Vagina (tissue), 2 donors: ENCODE measurements at regions not wholly inside any gene's neighbourhood (a gene's known extent, or its start where the extent isn't known, plus 50 kb on each side); places are given as distances from the start of the nearest gene placed in this dataset.

ENCODE experiments used
- DNase-seq, 2 donors: peaks; one replicate each; pipeline ENCODE4 v3.0.0-alpha.2; 2017; ENCODE audit errors: extremely low spot score in 2 of 2
- H3K27ac ChIP-seq: fragments of 200-600 bp; sonication (generic); one replicate; pipeline ENCODE4 v1.5.1; 2019
- H3K27me3 ChIP-seq: fragments of 200-600 bp; sonication (generic); one replicate; pipeline ENCODE4 v1.5.1; 2019
- H3K36me3 ChIP-seq, 2 donors: fragments of 200-600 bp; sonication (generic); one replicate each; pipeline ENCODE4 v1.5.1; 2017 to 2019
- H3K4me1 ChIP-seq: fragments of 200-600 bp; sonication (generic); one replicate; pipeline ENCODE4 v1.5.1; 2019
- H3K4me3 ChIP-seq, 2 donors: fragments of 200-600 bp; sonication (generic); 1 replicate in 1 of 2; 2 replicates in 1 of 2; pipeline ENCODE4 v1.5.1; 2016 to 2019
- H3K9me3 ChIP-seq: fragments of 200-600 bp; sonication (generic); one replicate; pipeline ENCODE4 v1.5.1; 2019
- CTCF ChIP-seq, 3 experiments: fragments of 450-650 bp in 2 of 3; fragments of 200-600 bp in 1 of 3; sonication (generic) in 1 of 3; IDR thresholded peaks; one replicate each; pipeline ENCODE4 v1.5.1; 2017 to 2019; ENCODE audit warnings: antibody characterized with exemption in 3 of 3, mild to moderate bottlenecking in 2 of 3, moderate library complexity in 2 of 3
- POLR2A ChIP-seq, 2 donors: fragments of 450-650 bp; IDR thresholded peaks; one replicate each; pipeline ENCODE4 v1.6.1; 2017; ENCODE audit warnings: antibody characterized with exemption in 2 of 2, mild to moderate bottlenecking in 2 of 2, moderate library complexity in 2 of 2
- POLR2AphosphoS5 ChIP-seq, 2 donors: sonication (generic); formaldehyde crosslinking; IDR thresholded peaks; one replicate each; pipeline ENCODE4 v1.9.0; 2017; ENCODE audit warnings: antibody characterized with exemption in 2 of 2, mild to moderate bottlenecking in 2 of 2, low read depth in 1 of 2; ENCODE audit not compliant: insufficient read depth in 1 of 2
- intact Hi-C: fragments of 100-400 bp; cut with DNase I; formaldehyde crosslinking; loops from one replicate; pipeline ENCODE4 v1.15.1; 2023

GRCh38 chr7:35528381-35528977 lies 166.5 kb downstream of the HERPUD2 start:
- Histone ChIP-seq H3K9me3 (no peaks in the 10 kb centered on the region), H3K27ac (no peak overlapping the region), H3K4me3 (no peak overlapping the region), H3K4me1 (no peaks in the 10 kb centered on the region), H3K27me3 (no peaks in the 10 kb centered on the region), H3K36me3 (no peaks in the 10 kb centered on the region)
- no peak for DNase-seq
- no peak for TF ChIP-seq POLR2AphosphoS5 (IDR thresholded peaks at IDR 0.05; ENCODE audit: insufficient read depth in 1 of 2, low read depth in 1 of 2)
- no peak for TF ChIP-seq CTCF (IDR thresholded peaks at IDR 0.05)
- TF ChIP-seq POLR2A (IDR thresholded peaks at IDR 0.05): no peak
- intact Hi-C loops: no loop called here

- Histone ChIP-seq H3K4me1 (no peaks in the 10 kb centered on the region), H3K27ac (no peak overlapping the region), H3K4me3 (no peak overlapping the region), H3K27me3 (no peaks in the 10 kb centered on the region), H3K36me3 (no peaks in the 10 kb centered on the region), H3K9me3 (no peaks in the 10 kb centered on the region)
- intact Hi-C loops: no loop called here
- no peak for DNase-seq
- no peak for TF ChIP-seq POLR2AphosphoS5 (IDR thresholded peaks at IDR 0.05; ENCODE audit: insufficient read depth in 1 of 2, low read depth in 1 of 2)
- TF ChIP-seq POLR2A (IDR thresholded peaks at IDR 0.05): no peak
- no peak for TF ChIP-seq CTCF (IDR thresholded peaks at IDR 0.05)
Observed at GRCh38 chr7:35526645-35527044, 168.3 kb downstream of the HERPUD2 start.

- H3K27ac ChIP-seq: no peak overlapping the region
- H3K36me3 ChIP-seq: no peaks in the 10 kb centered on the region
- intact Hi-C loops: no loop called here
- H3K9me3 ChIP-seq: no peaks in the 10 kb centered on the region
- no peak overlapping the region for H3K4me3 ChIP-seq
- no peaks in the 10 kb centered on the region for H3K27me3 ChIP-seq
- TF ChIP-seq POLR2AphosphoS5 (IDR thresholded peaks at IDR 0.05; ENCODE audit: insufficient read depth in 1 of 2, low read depth in 1 of 2): no peak
- TF ChIP-seq POLR2A (IDR thresholded peaks at IDR 0.05): no peak
- TF ChIP-seq CTCF (IDR thresholded peaks at IDR 0.05): no peak
- H3K4me1 ChIP-seq: no peaks in the 10 kb centered on the region
- DNase-seq: no peak
Observed at GRCh38 chr7:35524112-35524804, 170.7 kb downstream of the HERPUD2 start.

GRCh38 chr7:35523292-35523691 lies 171.6 kb downstream of the HERPUD2 start:
- no peaks in the 10 kb centered on the region for H3K4me1 ChIP-seq
- intact Hi-C loops: no loop called here
- no peak overlapping the region for H3K27ac ChIP-seq
- DNase-seq: no peak
- H3K4me3 ChIP-seq: no peak overlapping the region
- no peaks in the 10 kb centered on the region for H3K9me3 ChIP-seq
- TF ChIP-seq CTCF (IDR thresholded peaks at IDR 0.05) (no peak), POLR2A (IDR thresholded peaks at IDR 0.05) (no peak), POLR2AphosphoS5 (IDR thresholded peaks at IDR 0.05; ENCODE audit: insufficient read depth in 1 of 2, low read depth in 1 of 2) (no peak)
- H3K27me3 ChIP-seq: no peaks in the 10 kb centered on the region
- no peaks in the 10 kb centered on the region for H3K36me3 ChIP-seq

GRCh38 chr7:35522697-35523096 lies 172.2 kb downstream of the HERPUD2 start:
- intact Hi-C loops: no loop called here
- no peaks in the 10 kb centered on the region for H3K36me3 ChIP-seq

More at GRCh38 chr7:35522697-35523096, 172.2 kb downstream of the HERPUD2 start:
- Histone ChIP-seq H3K9me3 (no peaks in the 10 kb centered on the region), H3K4me1 (no peaks in the 10 kb centered on the region), H3K27me3 (no peaks in the 10 kb centered on the region), H3K27ac (no peak overlapping the region), H3K4me3 (no peak overlapping the region)
- no peak for DNase-seq
- TF ChIP-seq POLR2AphosphoS5 (IDR thresholded peaks at IDR 0.05; ENCODE audit: insufficient read depth in 1 of 2, low read depth in 1 of 2): no peak
